ENCODE measurements at regions not wholly inside any gene's neighbourhood (a gene's known extent, or its start where the extent isn't known, plus 50 kb on each side); places are given as distances from the start of the nearest gene placed in this dataset.
A peak's percentile ranks its signal among the peaks of the same experiment; 100 is the strongest.

DNA sequence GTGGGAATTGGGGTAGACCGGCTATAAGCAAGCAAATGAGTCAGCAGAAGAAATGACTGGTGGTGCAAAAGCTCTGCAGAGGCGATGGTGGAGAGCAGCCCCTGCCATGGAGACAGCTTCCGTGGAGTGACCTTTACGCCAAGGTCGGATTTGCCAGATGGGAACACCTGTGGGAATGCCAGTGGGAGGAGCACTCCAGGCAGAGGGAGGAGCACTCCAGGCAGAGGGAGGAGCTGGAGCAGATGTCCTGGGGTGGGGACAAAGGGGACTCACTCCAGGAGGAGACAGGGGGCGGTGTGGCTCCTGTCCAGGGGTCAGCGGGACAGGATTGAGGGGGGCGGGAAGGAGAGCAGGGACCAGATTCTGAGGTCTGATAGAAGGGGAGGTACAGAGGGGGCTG, 258.8 kb upstream of the CTBP2 start:
- Histone ChIP-seq H3K36me3 (no peaks in the 10 kb centered on the region), H3K27me3 (peaks cover 0 to 7% (median 0%) of the 10 kb centered on the region in 4 donors), H3K27ac (no peak overlapping the region), H3K4me3 (no peak overlapping the region), H3K9me3 (no peaks in the 10 kb centered on the region), H3K4me1 (peaks cover 0 to 12% (median 3%) of the 10 kb centered on the region in 3 donors)
- TF ChIP-seq, protein P1, sequence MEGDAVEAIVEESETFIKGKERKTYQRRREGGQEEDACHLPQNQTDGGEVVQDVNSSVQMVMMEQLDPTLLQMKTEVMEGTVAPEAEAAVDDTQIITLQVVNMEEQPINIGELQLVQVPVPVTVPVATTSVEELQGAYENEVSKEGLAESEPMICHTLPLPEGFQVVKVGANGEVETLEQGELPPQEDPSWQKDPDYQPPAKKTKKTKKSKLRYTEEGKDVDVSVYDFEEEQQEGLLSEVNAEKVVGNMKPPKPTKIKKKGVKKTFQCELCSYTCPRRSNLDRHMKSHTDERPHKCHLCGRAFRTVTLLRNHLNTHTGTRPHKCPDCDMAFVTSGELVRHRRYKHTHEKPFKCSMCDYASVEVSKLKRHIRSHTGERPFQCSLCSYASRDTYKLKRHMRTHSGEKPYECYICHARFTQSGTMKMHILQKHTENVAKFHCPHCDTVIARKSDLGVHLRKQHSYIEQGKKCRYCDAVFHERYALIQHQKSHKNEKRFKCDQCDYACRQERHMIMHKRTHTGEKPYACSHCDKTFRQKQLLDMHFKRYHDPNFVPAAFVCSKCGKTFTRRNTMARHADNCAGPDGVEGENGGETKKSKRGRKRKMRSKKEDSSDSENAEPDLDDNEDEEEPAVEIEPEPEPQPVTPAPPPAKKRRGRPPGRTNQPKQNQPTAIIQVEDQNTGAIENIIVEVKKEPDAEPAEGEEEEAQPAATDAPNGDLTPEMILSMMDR (IDR thresholded peaks at IDR 0.05): no peak
- no peak for TF ChIP-seq POLR2A (IDR thresholded peaks at IDR 0.05)
- WGBS, 2 donors: 72 to 83% methylated on average over 8 of the region's 8 CpGs
- DNase-seq: no peak
- intact Hi-C loops (cut with DNase I): no loop called here

DNA sequence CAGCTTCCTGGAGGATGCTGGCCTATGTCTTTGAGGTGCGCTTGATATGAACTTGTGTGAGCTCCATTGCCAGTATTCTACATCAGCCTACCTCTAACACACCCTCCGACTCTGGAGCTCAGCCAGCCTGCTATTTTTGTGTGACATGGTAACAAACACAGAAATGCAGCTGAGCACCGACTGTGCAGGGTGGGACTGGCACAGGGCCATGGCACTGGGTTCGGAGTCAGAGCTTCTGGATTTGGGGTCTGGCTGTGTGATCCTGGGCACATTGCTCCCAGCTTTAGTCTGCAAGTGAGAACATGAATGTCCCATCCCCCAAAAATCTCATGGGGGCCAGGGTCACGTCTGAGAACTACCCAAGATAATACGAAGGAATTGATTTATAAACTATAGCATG, 257.2 kb upstream of the CTBP2 start:
- TF ChIP-seq POLR2A (IDR thresholded peaks at IDR 0.05): no peak
- TF ChIP-seq, protein P1 (IDR thresholded peaks at IDR 0.05): no peak
- WGBS, 2 donors: 52 to 59% methylated on average over 3 to 6 of the region's 6 CpGs
- H3K4me3 ChIP-seq: no peak overlapping the region
- H3K27me3 ChIP-seq: peaks cover 0 to 7% (median 0%) of the 10 kb centered on the region in 4 donors
- no peak for DNase-seq
- H3K27ac ChIP-seq: no peak overlapping the region
- no peaks in the 10 kb centered on the region for H3K36me3 ChIP-seq
- peaks cover 0 to 12% (median 3%) of the 10 kb centered on the region in 3 donors for H3K4me1 ChIP-seq
- no peaks in the 10 kb centered on the region for H3K9me3 ChIP-seq
- intact Hi-C loops (cut with DNase I): no loop called here

DNA sequence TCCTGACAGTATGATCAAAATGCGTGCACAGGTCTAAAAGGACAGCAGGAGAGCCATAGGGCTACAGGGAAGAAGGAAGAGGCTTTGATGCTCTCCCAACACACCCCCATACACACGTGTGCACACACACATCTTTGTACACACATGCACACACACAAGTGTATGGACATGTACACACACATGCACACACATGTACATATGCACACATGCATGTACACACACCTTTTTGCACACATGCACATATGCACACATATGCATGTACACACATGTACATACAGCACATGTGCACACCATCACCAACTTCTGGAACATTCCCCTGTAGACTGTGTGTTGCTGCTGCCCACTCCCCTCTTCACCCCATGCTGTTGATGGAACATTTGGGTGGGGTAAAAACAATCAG, 255.6 kb upstream of the CTBP2 start:
- Histone ChIP-seq H3K27me3 (peaks cover 0 to 7% (median 0%) of the 10 kb centered on the region in 4 donors), H3K36me3 (no peaks in the 10 kb centered on the region), H3K4me3 (no peak overlapping the region), H3K27ac (no peak overlapping the region), H3K4me1 (peaks cover 0 to 12% (median 3%) of the 10 kb centered on the region in 3 donors), H3K9me3 (no peaks in the 10 kb centered on the region)
- 50 to 66% methylated on average over 2 of the region's 2 CpGs for WGBS, 2 donors
- TF ChIP-seq, protein P1 (IDR thresholded peaks at IDR 0.05): no peak
- TF ChIP-seq POLR2A (IDR thresholded peaks at IDR 0.05): no peak
- no peak for DNase-seq
- intact Hi-C loops (cut with DNase I): no loop called here

DNA sequence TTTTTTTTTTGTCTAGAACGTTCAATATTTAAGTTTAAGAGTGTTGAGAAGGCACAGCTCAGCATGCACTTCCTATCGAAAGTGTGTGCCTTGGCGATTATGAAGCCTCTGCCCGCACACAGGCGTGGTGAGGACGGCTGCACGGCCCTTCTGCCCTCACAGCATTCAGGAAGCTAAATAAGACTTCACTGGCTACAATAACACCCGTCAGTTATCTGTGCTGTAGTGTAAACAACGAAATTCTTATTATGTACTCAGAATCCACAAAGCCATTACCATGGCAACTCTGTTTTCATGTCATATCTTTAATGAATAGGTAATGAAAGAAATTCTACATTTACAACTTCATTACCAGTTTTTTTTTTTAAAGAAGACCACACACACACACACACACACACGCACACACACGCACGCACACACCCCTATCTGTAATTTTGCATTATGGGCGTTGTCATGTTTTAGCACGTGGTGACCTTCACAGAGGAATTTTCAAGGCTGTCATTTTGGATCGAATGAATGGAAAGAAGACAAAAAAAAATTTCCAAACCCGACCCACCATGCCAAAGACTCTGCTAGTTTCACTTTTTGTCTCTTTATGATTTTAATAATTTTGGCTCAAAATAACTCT, 254.8 kb upstream of the CTBP2 start:
- Histone ChIP-seq H3K27ac (no peak overlapping the region), H3K27me3 (peaks cover 0 to 12% (median 0%) of the 10 kb centered on the region in 4 donors), H3K36me3 (no peaks in the 10 kb centered on the region), H3K4me1 (peaks cover 0 to 12% (median 3%) of the 10 kb centered on the region in 3 donors), H3K4me3 (peak overlapping the region in 1 of 4 donors; percentile 39), H3K9me3 (no peaks in the 10 kb centered on the region)
- intact Hi-C loops (cut with DNase I): no loop called here
- 14 to 20% methylated on average over 16 of the region's 16 CpGs for WGBS, 2 donors
- no peak for TF ChIP-seq POLR2A (IDR thresholded peaks at IDR 0.05)
- TF ChIP-seq, protein P1 (IDR thresholded peaks at IDR 0.05): no peak
- no peak for DNase-seq

DNA sequence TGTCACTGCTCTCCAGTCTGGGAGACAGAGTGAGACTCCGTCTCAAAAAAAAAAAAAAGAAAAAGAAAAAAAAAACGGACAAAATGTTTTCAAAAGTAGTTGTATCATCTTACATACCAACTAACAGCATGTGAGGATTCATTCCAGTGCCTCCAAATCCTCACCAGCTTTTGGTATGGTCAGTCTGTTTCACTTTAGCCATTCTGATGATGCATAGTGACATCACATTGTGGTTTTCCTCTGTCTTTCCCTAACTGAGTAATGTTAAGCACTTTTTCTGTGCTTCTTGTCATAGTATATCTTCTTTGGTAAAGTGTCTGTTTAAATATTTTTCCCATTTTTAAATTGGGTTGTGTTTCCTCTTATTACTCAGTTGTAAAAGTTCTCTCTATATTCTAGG, 251.4 kb upstream of the CTBP2 start:
- Histone ChIP-seq H3K9me3 (no peaks in the 10 kb centered on the region), H3K4me3 (no peak overlapping the region), H3K27me3 (peaks cover 0 to 29% (median 0%) of the 10 kb centered on the region in 4 donors), H3K4me1 (peaks cover 0 to 12% (median 3%) of the 10 kb centered on the region in 3 donors), H3K27ac (no peak overlapping the region), H3K36me3 (no peaks in the 10 kb centered on the region)
- no peak for DNase-seq
- 72 to 83% methylated on average over 2 of the region's 2 CpGs for WGBS, 2 donors
- intact Hi-C loops (cut with DNase I): no loop called here
- TF ChIP-seq, protein P1 (IDR thresholded peaks at IDR 0.05): no peak
- no peak for TF ChIP-seq POLR2A (IDR thresholded peaks at IDR 0.05)

All from esophagus squamous epithelium (tissue), 5 donors.